22Rv1 (cell line): ENCODE measurements at regions not wholly inside any gene's neighbourhood (a gene's known extent, or its start where the extent isn't known, plus 50 kb on each side); places are given as distances from the start of the nearest gene placed in this dataset.

ENCODE experiments used
- H3K27ac ChIP-seq: fragments of 450-650 bp; 2 replicates; pipeline ENCODE4 v1.5.1; 2017
- CTCF ChIP-seq: fragments of 450-650 bp; IDR thresholded peaks from 2 replicates; pipeline ENCODE4 v1.5.1; 2017; ENCODE audit warnings: mild to moderate bottlenecking
- ZFX ChIP-seq: fragments of 450-650 bp; IDR thresholded peaks from 2 replicates; pipeline ENCODE4 v1.6.1; 2017; ENCODE audit warnings: antibody characterized with exemption, borderline replicate concordance

- TF ChIP-seq ZFX (no peak), CTCF (no peak)
- H3K27ac ChIP-seq = no peak overlapping the region
Observed at GRCh38 chr10:44587488-44588318, 202.8 kb upstream of the CXCL12 start.

GRCh38 chr10:44589181-44589943, 204.5 kb upstream of the CXCL12 start:
- no peak overlapping the region for H3K27ac ChIP-seq

GRCh38 chr10:44589944-44590449, 205.1 kb upstream of the CXCL12 start:
- no peak overlapping the region for H3K27ac ChIP-seq
- TF ChIP-seq ZFX = no peak
- no peak for TF ChIP-seq CTCF

More at GRCh38 chr10:44589181-44589943, 204.5 kb upstream of the CXCL12 start:
- TF ChIP-seq CTCF (no peak), ZFX (no peak)

GRCh38 chr10:44591911-44592310, 207.0 kb upstream of the CXCL12 start:
- TF ChIP-seq CTCF = no peak
- TF ChIP-seq ZFX = no peak
- no peak overlapping the region for H3K27ac ChIP-seq

GRCh38 chr10:44593952-44594351, 209.1 kb upstream of the CXCL12 start:
- no peak overlapping the region for H3K27ac ChIP-seq
- no peak for TF ChIP-seq ZFX
- TF ChIP-seq CTCF = no peak

- no peak overlapping the region for H3K27ac ChIP-seq
- TF ChIP-seq ZFX = no peak
Observed at GRCh38 chr10:44607116-44607515, 222.2 kb upstream of the CXCL12 start.

- TF ChIP-seq ZFX = no peak
- no peak overlapping the region for H3K27ac ChIP-seq
Observed at GRCh38 chr10:44618910-44619309, 234.0 kb upstream of the CXCL12 start.

- TF ChIP-seq CTCF (no peak), ZFX (no peak)
- H3K27ac ChIP-seq = no peak overlapping the region
Observed at GRCh38 chr10:44619521-44619920, 234.6 kb upstream of the CXCL12 start.
